Erythroblast (primary cell): ENCODE measurements at regions not wholly inside any gene's neighbourhood (a gene's known extent, or its start where the extent isn't known, plus 50 kb on each side); places are given as distances from the start of the nearest gene placed in this dataset.

ENCODE experiments used
- GATA1 ChIP-seq: IDR thresholded peaks from 2 replicates; pipeline ENCODE4 v1.6.1; 2011; ENCODE audit warnings: low read depth, mild to moderate bottlenecking, control low read depth, low read length, moderate library complexity
- POLR2A ChIP-seq: IDR thresholded peaks from 2 replicates; pipeline ENCODE4 v1.6.1; 2011; ENCODE audit warnings: mild to moderate bottlenecking, low read length

- no peak for TF ChIP-seq GATA1
- no peak for TF ChIP-seq POLR2A
Measured at GRCh38 chr6:169094552-169094950, 159.1 kb downstream of the THBS2 start.
